ENCODE measurements at regions not wholly inside any gene's neighbourhood (a gene's known extent, or its start where the extent isn't known, plus 50 kb on each side); places are given as distances from the start of the nearest gene placed in this dataset.

DNA sequence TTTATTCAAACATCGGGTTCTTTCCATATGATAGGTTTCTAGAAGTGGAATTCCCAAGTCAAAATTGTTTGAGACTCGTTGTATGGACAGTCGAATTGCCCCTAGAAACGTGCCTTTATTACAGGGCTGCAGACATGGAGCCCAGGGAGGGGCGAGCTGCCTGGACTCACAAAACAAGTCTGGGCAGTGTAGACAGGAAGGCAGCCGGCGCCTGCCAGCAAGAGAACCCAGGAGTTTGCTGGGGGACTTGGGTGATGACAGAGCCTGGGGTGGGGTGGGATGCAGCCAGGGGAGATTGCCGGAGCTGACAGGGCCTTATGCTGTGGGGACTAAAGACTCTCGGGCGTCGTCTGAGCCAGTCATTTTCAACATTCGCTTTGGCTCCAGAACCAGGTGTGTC, 107.4 kb upstream of the MSX1 start:
- H3K27ac Mint-ChIP-seq = no peak overlapping the region
- no peaks in the 10 kb centered on the region for H3K4me1 Mint-ChIP-seq
- no peak for DNase-seq
- H3K36me3 Mint-ChIP-seq = peaks cover 0 to 9% of the 10 kb centered on the region in 2 donors
- ATAC-seq (ENCODE audit: low read depth in 2 of 2) = no peak
- peaks cover 0 to 9% (median 6%) of the 10 kb centered on the region in 7 donors for H3K9me3 Mint-ChIP-seq
- peaks cover 18 to 64% (median 40%) of the 10 kb centered on the region in 3 donors for H3K27me3 Mint-ChIP-seq
- no peak overlapping the region for H3K4me3 Mint-ChIP-seq

DNA sequence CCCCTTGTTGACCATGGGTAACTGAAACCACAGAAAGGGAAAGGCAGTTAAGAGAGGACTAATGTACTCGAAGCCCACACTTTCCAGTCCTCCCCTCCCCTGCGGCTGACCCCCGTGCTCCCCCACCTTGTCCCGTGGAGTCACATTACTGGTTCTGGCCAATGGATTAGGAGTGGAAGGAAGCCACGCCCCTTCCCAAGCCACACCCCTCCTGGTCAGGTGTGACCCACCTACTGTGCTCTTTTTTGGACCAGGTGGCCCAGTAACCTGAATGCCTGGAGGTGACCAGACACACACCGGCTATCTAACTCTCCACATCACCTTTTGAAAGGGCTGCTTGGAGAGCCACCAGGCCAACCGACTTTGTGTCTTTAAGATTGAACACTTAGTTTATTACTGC, 109.3 kb upstream of the MSX1 start:
- no peak for DNase-seq
- Mint-ChIP-seq H3K27ac (no peak overlapping the region), H3K27me3 (peaks cover 18 to 59% (median 35%) of the 10 kb centered on the region in 3 donors), H3K9me3 (peaks cover 3 to 27% (median 20%) of the 10 kb centered on the region in 7 donors), H3K4me3 (no peak overlapping the region), H3K4me1 (no peaks in the 10 kb centered on the region), H3K36me3 (peaks cover 0 to 17% of the 10 kb centered on the region in 2 donors)
- ATAC-seq (ENCODE audit: low read depth in 2 of 2) = no peak

DNA sequence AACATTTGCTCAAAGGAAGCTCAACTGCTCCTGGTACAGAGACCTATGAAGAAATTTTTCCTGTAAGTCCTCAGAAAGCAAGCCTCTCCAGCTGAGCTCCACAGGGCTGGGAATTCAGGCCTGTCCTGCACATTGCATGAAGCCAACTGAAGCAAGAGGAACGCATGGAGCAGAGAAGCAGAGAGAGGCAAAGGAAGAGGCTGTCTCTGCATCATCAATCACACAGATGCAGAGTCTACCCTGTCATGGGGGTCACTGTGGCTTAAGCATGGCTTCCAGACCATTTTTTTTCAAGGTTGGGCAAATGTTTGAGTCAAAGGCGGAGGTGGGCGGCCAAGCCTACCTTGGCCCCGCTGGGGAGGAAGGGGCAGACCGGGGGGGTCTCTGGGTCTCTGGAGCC, 110.3 kb upstream of the MSX1 start:
- Mint-ChIP-seq H3K27ac (no peak overlapping the region), H3K27me3 (peaks cover 15 to 49% (median 25%) of the 10 kb centered on the region in 3 donors), H3K4me3 (no peak overlapping the region), H3K9me3 (peaks cover 9 to 37% (median 21%) of the 10 kb centered on the region in 7 donors), H3K4me1 (no peaks in the 10 kb centered on the region), H3K36me3 (peaks cover 5 to 28% of the 10 kb centered on the region in 2 donors)
- ATAC-seq (ENCODE audit: low read depth in 2 of 2) (no peak), DNase-seq (no peak)

GRCh38 chr4:4746444-4746843, 113.0 kb upstream of the MSX1 start:
- H3K27ac Mint-ChIP-seq = no peak overlapping the region
- H3K4me1 Mint-ChIP-seq = no peaks in the 10 kb centered on the region
- ATAC-seq (ENCODE audit: low read depth in 2 of 2) = no peak
- DNase-seq = no peak
- H3K36me3 Mint-ChIP-seq = peaks cover 5 to 30% of the 10 kb centered on the region in 2 donors
- peaks cover 9 to 38% (median 21%) of the 10 kb centered on the region in 7 donors for H3K9me3 Mint-ChIP-seq
- H3K4me3 Mint-ChIP-seq = no peak overlapping the region
- peaks cover 0 to 22% (median 0%) of the 10 kb centered on the region in 3 donors for H3K27me3 Mint-ChIP-seq

GRCh38 chr4:4740071-4740470, 119.4 kb upstream of the MSX1 start:
- ATAC-seq (ENCODE audit: low read depth in 2 of 2) (no peak), DNase-seq (no peak)
- Mint-ChIP-seq H3K36me3 (peaks cover 4 to 12% of the 10 kb centered on the region in 2 donors), H3K27ac (no peak overlapping the region), H3K27me3 (no peaks in the 10 kb centered on the region), H3K4me1 (peaks cover 0 to 2% (median 0%) of the 10 kb centered on the region in 3 donors), H3K9me3 (peaks cover 0 to 10% (median 7%) of the 10 kb centered on the region in 7 donors), H3K4me3 (no peak overlapping the region)

GRCh38 chr4:4735870-4736269, 123.6 kb upstream of the MSX1 start:
- Mint-ChIP-seq H3K27me3 (peaks cover 0 to 16% (median 4%) of the 10 kb centered on the region in 3 donors), H3K4me1 (peaks cover 0 to 2% (median 0%) of the 10 kb centered on the region in 3 donors), H3K4me3 (no peak overlapping the region), H3K36me3 (peaks cover 0 to 11% of the 10 kb centered on the region in 2 donors), H3K9me3 (peaks cover 0 to 19% (median 6%) of the 10 kb centered on the region in 7 donors), H3K27ac (no peak overlapping the region)
- ATAC-seq (ENCODE audit: low read depth in 2 of 2) (no peak), DNase-seq (no peak)

DNA sequence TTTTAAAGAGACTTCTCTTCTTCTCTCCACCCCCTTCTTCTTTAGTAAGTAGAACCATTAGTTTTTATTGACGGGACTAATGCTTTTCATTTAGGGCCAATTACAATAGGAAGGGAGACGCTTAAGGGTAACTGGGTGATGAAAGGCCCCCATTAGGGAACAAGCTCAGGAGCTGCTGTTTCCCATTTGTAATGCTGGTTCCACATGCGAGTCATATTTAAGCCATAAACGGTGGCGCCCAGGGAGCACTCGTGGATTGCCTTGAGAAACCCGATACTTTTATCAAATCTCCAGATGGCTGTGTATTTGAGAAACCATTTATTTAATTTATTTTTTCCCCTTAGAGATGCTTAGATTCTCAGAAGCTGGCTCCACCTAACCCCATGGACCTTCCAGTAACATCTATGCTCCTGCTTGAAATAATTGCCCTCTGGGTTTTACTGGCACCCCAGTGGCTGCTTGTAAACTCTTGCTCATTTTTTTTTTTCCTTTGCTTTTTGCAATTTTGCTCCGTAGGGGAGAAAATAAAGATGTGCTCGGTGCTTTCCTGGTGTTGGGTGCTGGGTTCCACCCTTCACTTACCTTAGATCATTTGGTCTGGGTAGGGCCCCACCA, 124.2 kb upstream of the MSX1 start:
- peaks cover 0 to 19% (median 6%) of the 10 kb centered on the region in 7 donors for H3K9me3 Mint-ChIP-seq

DNA sequence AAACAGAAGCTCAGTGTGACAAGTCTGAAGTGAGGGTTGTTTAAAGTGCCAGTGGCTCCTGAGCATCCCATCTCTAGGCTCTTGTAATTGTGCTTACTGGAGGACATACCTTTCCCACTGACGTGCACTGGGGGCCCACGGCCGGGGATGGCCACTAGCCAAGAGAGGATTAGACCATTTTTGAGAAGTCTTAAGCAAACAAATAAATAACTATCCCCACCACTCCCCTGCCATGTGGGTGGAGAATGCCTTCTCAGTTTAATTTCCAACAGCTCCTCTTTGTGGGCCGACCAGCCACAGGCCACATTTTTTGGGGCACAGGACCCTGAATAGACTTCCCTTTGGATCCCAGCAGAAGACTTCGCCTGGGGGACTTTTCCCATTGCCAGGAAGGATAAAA, 125.0 kb upstream of the MSX1 start:
- ATAC-seq (ENCODE audit: low read depth in 2 of 2) (no peak), DNase-seq (no peak)
- no peak overlapping the region for H3K4me3 Mint-ChIP-seq
- H3K36me3 Mint-ChIP-seq = peaks cover 0 to 11% of the 10 kb centered on the region in 2 donors
- peaks cover 0 to 24% (median 6%) of the 10 kb centered on the region in 7 donors for H3K9me3 Mint-ChIP-seq
- H3K4me1 Mint-ChIP-seq = peaks cover 0 to 2% (median 0%) of the 10 kb centered on the region in 3 donors
- H3K27me3 Mint-ChIP-seq = peaks cover 0 to 16% (median 5%) of the 10 kb centered on the region in 3 donors
- no peak overlapping the region for H3K27ac Mint-ChIP-seq

More for the DNA sequence above, 124.2 kb upstream of the MSX1 start:
- H3K36me3 Mint-ChIP-seq = peaks cover 0 to 11% of the 10 kb centered on the region in 2 donors
- H3K4me1 Mint-ChIP-seq = peaks cover 0 to 2% (median 0%) of the 10 kb centered on the region in 3 donors
- H3K27me3 Mint-ChIP-seq = peaks cover 0 to 16% (median 5%) of the 10 kb centered on the region in 3 donors
- H3K27ac Mint-ChIP-seq = no peak overlapping the region
- H3K4me3 Mint-ChIP-seq = no peak overlapping the region
- DNase-seq (no peak), ATAC-seq (ENCODE audit: low read depth in 2 of 2) (no peak)

DNA sequence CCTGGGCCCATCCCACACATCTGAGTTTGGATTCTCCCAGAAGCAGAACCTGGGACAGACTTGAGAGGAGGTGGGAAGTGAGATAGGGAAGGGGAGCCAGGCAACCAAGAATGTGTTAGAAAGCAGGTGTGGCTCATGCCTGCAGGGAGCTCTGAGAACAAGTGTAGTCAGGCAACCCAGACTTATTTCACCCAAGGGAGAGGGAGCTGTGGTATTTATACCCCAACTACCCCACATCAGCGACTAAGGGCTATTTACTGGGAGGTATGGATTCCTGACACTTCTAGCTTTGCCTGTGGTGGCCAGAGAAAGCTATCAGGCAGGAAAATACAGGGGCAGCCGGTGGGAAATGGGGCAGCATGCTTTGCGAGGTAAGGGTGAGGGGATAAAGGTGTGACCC, 125.8 kb upstream of the MSX1 start:
- Mint-ChIP-seq H3K4me1 (peaks cover 0 to 2% (median 0%) of the 10 kb centered on the region in 3 donors), H3K27ac (no peak overlapping the region), H3K4me3 (peak overlapping the region in 1 of 8 donors; percentile 54), H3K27me3 (peaks cover 0 to 16% (median 5%) of the 10 kb centered on the region in 3 donors), H3K9me3 (peaks cover 0 to 24% (median 6%) of the 10 kb centered on the region in 7 donors), H3K36me3 (peaks cover 0 to 11% of the 10 kb centered on the region in 2 donors)
- ATAC-seq (ENCODE audit: low read depth in 2 of 2) = no peak
- no peak for DNase-seq

- no peak overlapping the region for H3K27ac Mint-ChIP-seq
- no peaks in the 10 kb centered on the region for H3K4me1 Mint-ChIP-seq
- H3K36me3 Mint-ChIP-seq = peaks cover 17 to 20% of the 10 kb centered on the region in 2 donors
- DNase-seq (no peak), ATAC-seq (ENCODE audit: low read depth in 2 of 2) (no peak)
- H3K9me3 Mint-ChIP-seq = peaks cover 4 to 55% (median 25%) of the 10 kb centered on the region in 7 donors
- H3K27me3 Mint-ChIP-seq = peaks cover 0 to 16% (median 5%) of the 10 kb centered on the region in 3 donors
- H3K4me3 Mint-ChIP-seq = no peak overlapping the region
Observed at GRCh38 chr4:4730249-4730648, 129.2 kb upstream of the MSX1 start.

DNA sequence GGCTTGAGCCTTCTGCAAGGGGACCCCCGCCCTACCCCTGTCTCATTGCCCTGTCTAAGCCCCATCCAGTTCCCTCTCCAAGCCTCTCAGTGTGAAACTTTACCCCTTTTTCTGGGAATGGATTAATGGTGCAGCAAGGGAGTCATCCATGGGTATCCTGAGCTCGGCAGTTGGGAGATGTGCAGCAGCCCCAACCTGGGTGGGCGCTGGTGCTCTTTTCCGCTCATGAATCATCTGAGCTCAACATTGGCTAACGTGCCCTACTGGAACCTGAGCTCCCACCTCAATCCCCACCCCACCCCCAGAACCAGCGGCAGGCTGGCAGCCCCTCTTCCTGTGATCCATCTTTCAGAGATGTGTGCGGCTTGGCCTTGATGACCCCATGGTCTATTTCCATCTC, 130.3 kb upstream of the MSX1 start:
- peaks cover 5 to 64% (median 33%) of the 10 kb centered on the region in 7 donors for H3K9me3 Mint-ChIP-seq
- peaks cover 0 to 16% (median 5%) of the 10 kb centered on the region in 3 donors for H3K27me3 Mint-ChIP-seq
- DNase-seq = no peak
- H3K27ac Mint-ChIP-seq = no peak overlapping the region
- peaks cover 18 to 24% of the 10 kb centered on the region in 2 donors for H3K36me3 Mint-ChIP-seq
- no peak overlapping the region for H3K4me3 Mint-ChIP-seq
- no peak for ATAC-seq (ENCODE audit: low read depth in 2 of 2)
- no peaks in the 10 kb centered on the region for H3K4me1 Mint-ChIP-seq

GRCh38 chr4:4727536-4727935, 131.9 kb upstream of the MSX1 start:
- Mint-ChIP-seq H3K4me3 (no peak overlapping the region), H3K4me1 (no peaks in the 10 kb centered on the region), H3K27ac (no peak overlapping the region), H3K27me3 (peaks cover 0 to 5% (median 0%) of the 10 kb centered on the region in 3 donors), H3K36me3 (peaks cover 24 to 26% of the 10 kb centered on the region in 2 donors), H3K9me3 (peaks cover 5 to 59% (median 31%) of the 10 kb centered on the region in 7 donors)
- ATAC-seq (ENCODE audit: low read depth in 2 of 2) (no peak), DNase-seq (no peak)

- Mint-ChIP-seq H3K9me3 (peaks cover 5 to 53% (median 29%) of the 10 kb centered on the region in 7 donors), H3K4me3 (no peak overlapping the region), H3K27me3 (peaks cover 0 to 3% (median 0%) of the 10 kb centered on the region in 3 donors), H3K4me1 (no peaks in the 10 kb centered on the region), H3K36me3 (peaks cover 22 to 24% of the 10 kb centered on the region in 2 donors), H3K27ac (no peak overlapping the region)
- DNase-seq (no peak), ATAC-seq (ENCODE audit: low read depth in 2 of 2) (no peak)
Observed at GRCh38 chr4:4726051-4726450, 133.4 kb upstream of the MSX1 start.

DNA sequence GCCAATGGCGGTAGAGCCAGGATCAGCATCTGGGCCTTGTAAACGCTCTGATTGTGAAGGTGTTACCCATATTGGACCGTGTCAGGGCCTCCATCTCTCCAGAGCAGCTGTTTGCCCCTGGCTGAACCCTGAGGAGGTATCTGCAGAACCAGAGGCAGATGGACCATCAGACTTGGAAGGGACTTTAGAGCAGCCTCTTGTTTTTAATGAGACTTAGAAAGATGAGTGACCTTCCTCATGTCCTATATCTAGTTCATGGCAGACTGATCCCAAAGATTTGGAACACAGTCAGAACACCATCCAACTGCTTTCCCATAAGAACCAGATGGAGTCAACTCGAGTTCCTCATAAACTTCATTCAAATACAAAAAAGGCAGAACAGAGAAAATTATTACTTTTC, 135.1 kb upstream of the MSX1 start:
- H3K4me3 Mint-ChIP-seq = no peak overlapping the region
- no peak for DNase-seq
- H3K27ac Mint-ChIP-seq = no peak overlapping the region
- ATAC-seq (ENCODE audit: low read depth in 2 of 2) = no peak
- H3K9me3 Mint-ChIP-seq = peaks cover 5 to 49% (median 29%) of the 10 kb centered on the region in 7 donors
- H3K36me3 Mint-ChIP-seq = peaks cover 22 to 24% of the 10 kb centered on the region in 2 donors
- no peaks in the 10 kb centered on the region for H3K4me1 Mint-ChIP-seq
- H3K27me3 Mint-ChIP-seq = no peaks in the 10 kb centered on the region
